ENCODE measurements at regions not wholly inside any gene's neighbourhood (a gene's known extent, or its start where the extent isn't known, plus 50 kb on each side); places are given as distances from the start of the nearest gene placed in this dataset.

GRCh38 chr7:118671149-118671548 is 446.6 kb downstream of the ANKRD7 start:
- in situ Hi-C loops (cut with HindIII; ENCODE audit: low sequenced_read_pairs): no loop called here

GRCh38 chr7:118684796-118685195 is 460.3 kb downstream of the ANKRD7 start:
- in situ Hi-C loops (cut with HindIII; ENCODE audit: low sequenced_read_pairs): no loop called here

- in situ Hi-C loops (cut with HindIII; ENCODE audit: low sequenced_read_pairs): no loop called here
These were observed 464.9 kb downstream of the ANKRD7 start for GRCh38 chr7:118689403-118689802.

GRCh38 chr7:118696879-118697278 is 472.4 kb downstream of the ANKRD7 start:
- in situ Hi-C loops (cut with HindIII; ENCODE audit: low sequenced_read_pairs): no loop called here

GRCh38 chr7:118699222-118699621 is 474.7 kb downstream of the ANKRD7 start:
- in situ Hi-C loops (cut with HindIII; ENCODE audit: low sequenced_read_pairs): no loop called here

- in situ Hi-C loops (cut with HindIII; ENCODE audit: low sequenced_read_pairs): no loop called here
These were observed 484.2 kb downstream of the ANKRD7 start for GRCh38 chr7:118708741-118709140.

GRCh38 chr7:118711688-118712087 is 487.2 kb downstream of the ANKRD7 start:
- in situ Hi-C loops (cut with HindIII; ENCODE audit: low sequenced_read_pairs): no loop called here

GRCh38 chr7:118713039-118713438 is 488.5 kb downstream of the ANKRD7 start:
- in situ Hi-C loops (cut with HindIII; ENCODE audit: low sequenced_read_pairs): no loop called here

- in situ Hi-C loops (cut with HindIII; ENCODE audit: low sequenced_read_pairs): no loop called here
These were observed 496.1 kb downstream of the ANKRD7 start for GRCh38 chr7:118720632-118721031.

GRCh38 chr7:118731854-118732253 is 507.4 kb downstream of the ANKRD7 start:
- in situ Hi-C loops (cut with HindIII; ENCODE audit: low sequenced_read_pairs): no loop called here

- in situ Hi-C loops (cut with HindIII; ENCODE audit: low sequenced_read_pairs): no loop called here
These were observed 510.0 kb downstream of the ANKRD7 start for GRCh38 chr7:118734541-118734940.

- in situ Hi-C loops (cut with HindIII; ENCODE audit: low sequenced_read_pairs): no loop called here
These were observed 510.9 kb downstream of the ANKRD7 start for GRCh38 chr7:118735441-118735840.

- in situ Hi-C loops (cut with HindIII; ENCODE audit: low sequenced_read_pairs): no loop called here
These were observed 513.4 kb downstream of the ANKRD7 start for GRCh38 chr7:118737935-118738334.

- in situ Hi-C loops (cut with HindIII; ENCODE audit: low sequenced_read_pairs): no loop called here
These were observed 521.4 kb downstream of the ANKRD7 start for GRCh38 chr7:118745927-118746326.

- in situ Hi-C loops (cut with HindIII; ENCODE audit: low sequenced_read_pairs): no loop called here
These were observed 523.0 kb downstream of the ANKRD7 start for GRCh38 chr7:118747473-118747872.

GRCh38 chr7:118753479-118753878 is 529.0 kb downstream of the ANKRD7 start:
- in situ Hi-C loops (cut with HindIII; ENCODE audit: low sequenced_read_pairs): no loop called here

GRCh38 chr7:118754608-118755007 is 530.1 kb downstream of the ANKRD7 start:
- in situ Hi-C loops (cut with HindIII; ENCODE audit: low sequenced_read_pairs): no loop called here

- in situ Hi-C loops (cut with HindIII; ENCODE audit: low sequenced_read_pairs): no loop called here
These were observed 530.6 kb downstream of the ANKRD7 start for GRCh38 chr7:118755067-118755625.

GRCh38 chr7:118757066-118757465 is 532.6 kb downstream of the ANKRD7 start:
- in situ Hi-C loops (cut with HindIII; ENCODE audit: low sequenced_read_pairs): no loop called here

GRCh38 chr7:118758582-118758981 is 534.1 kb downstream of the ANKRD7 start:
- in situ Hi-C loops (cut with HindIII; ENCODE audit: low sequenced_read_pairs): no loop called here

- in situ Hi-C loops (cut with HindIII; ENCODE audit: low sequenced_read_pairs): no loop called here
These were observed 535.4 kb downstream of the ANKRD7 start for GRCh38 chr7:118759921-118760320.

- in situ Hi-C loops (cut with HindIII; ENCODE audit: low sequenced_read_pairs): no loop called here
These were observed 537.9 kb downstream of the ANKRD7 start for GRCh38 chr7:118762451-118762850.

- in situ Hi-C loops (cut with HindIII; ENCODE audit: low sequenced_read_pairs): no loop called here
These were observed 539.7 kb downstream of the ANKRD7 start for GRCh38 chr7:118764221-118764620.
